AG04449 (cell line): ENCODE measurements at regions not wholly inside any gene's neighbourhood (a gene's known extent, or its start where the extent isn't known, plus 50 kb on each side); places are given as distances from the start of the nearest gene placed in this dataset.

Experiments used
- CTCF ChIA-PET: fragments of 350-600 bp; formaldehyde crosslinking; extraction: SDS; loops from one replicate; lab custom pipeline; 2021; ENCODE audit warnings: antibody characterized with exemption; lab: Yijun Ruan, JAX
- POLR2A ChIA-PET: fragments of 400-600, 350-600 bp; formaldehyde crosslinking; extraction: SDS; loops from one replicate; lab custom pipeline; 2020; ENCODE audit warnings: antibody characterized with exemption, inconsistent platforms; lab: Yijun Ruan, JAX
- DNase-seq: peaks from one replicate; pipeline ENCODE4 v3.0.0-alpha.2; 2010; ENCODE audit warnings: low read depth, low spot score
- H3K4me3 ChIP-seq: 2 replicates; pipeline ENCODE4 v1.5.1; 2011; ENCODE audit warnings: low read depth, mild to moderate bottlenecking, control low read depth, low read length
- CTCF ChIP-seq: IDR thresholded peaks from one replicate; pipeline ENCODE4 v1.5.1; 2011; ENCODE audit warnings: mild to moderate bottlenecking, moderate library complexity, low read length, control low read depth, inconsistent platforms; ENCODE audit not compliant: insufficient read depth; ENCODE audit errors: missing control alignments

GRCh38 chr2:15746703-15747550 is 155.3 kb downstream of the DDX1 start:
- no peak overlapping the region for H3K4me3 ChIP-seq
- no peak for TF ChIP-seq CTCF
- DNase-seq, result no peak
- POLR2A ChIA-PET, result no interaction called here
- CTCF ChIA-PET, result no interaction called here

- CTCF ChIA-PET, result no interaction called here
- H3K4me3 ChIP-seq, result no peak overlapping the region
- TF ChIP-seq CTCF, result no peak
- POLR2A ChIA-PET, result no interaction called here
- DNase-seq, result no peak
Measured at GRCh38 chr2:15747603-15748471, 156.2 kb downstream of the DDX1 start.

GRCh38 chr2:15748736-15749323 is 157.2 kb downstream of the DDX1 start:
- no peak for DNase-seq
- CTCF ChIA-PET, result no interaction called here

GRCh38 chr2:15749460-15750432 is 158.1 kb downstream of the DDX1 start:
- TF ChIP-seq CTCF, result no peak
- DNase-seq, result no peak
- ChIA-PET POLR2A (no interaction called here), CTCF (no interaction called here)
- H3K4me3 ChIP-seq, result no peak overlapping the region

More at GRCh38 chr2:15748736-15749323, 157.2 kb downstream of the DDX1 start:
- POLR2A ChIA-PET, result no interaction called here
- no peak overlapping the region for H3K4me3 ChIP-seq
- TF ChIP-seq CTCF, result no peak

GRCh38 chr2:15750433-15750814 is 158.8 kb downstream of the DDX1 start:
- ChIA-PET POLR2A (no interaction called here), CTCF (no interaction called here)
- no peak for TF ChIP-seq CTCF
- DNase-seq, result no peak
- H3K4me3 ChIP-seq, result no peak overlapping the region
